Activated CD8-positive, alpha-beta T cell treated with anti-CD3 and anti-CD28 coated beads for 36 hours (primary cell): ENCODE measurements at regions not wholly inside any gene's neighbourhood (a gene's known extent, or its start where the extent isn't known, plus 50 kb on each side); places are given as distances from the start of the nearest gene placed in this dataset.

Experiments used
- ATAC-seq: fragments of 200-7000 bp; cut with Tn5 transposase; one replicate; pipeline ENCODE4 v1.10.0; 2021; ENCODE audit warnings: mild to moderate bottlenecking, moderate library complexity
- CTCF ChIA-PET: fragments of 350-600 bp; sonication (Branson Sonifier 250); formaldehyde crosslinking; loops from one replicate; lab custom pipeline; 2021; ENCODE audit warnings: antibody characterized with exemption; lab: Charles Lee
- POLR2A ChIA-PET: fragments of 350-600 bp; sonication (Branson Sonifier 250); formaldehyde crosslinking; loops from one replicate; lab custom pipeline; 2021; ENCODE audit warnings: antibody characterized with exemption; lab: Charles Lee
- DNase-seq: peaks from one replicate; pipeline ENCODE4 v3.0.0-alpha.2; 2020
- H3K27ac Mint-ChIP-seq: one replicate; pipeline ENCODE4 v1.8.0; 2021; ENCODE audit warnings: mild to moderate bottlenecking, mixed read lengths
- H3K27me3 Mint-ChIP-seq: one replicate; pipeline ENCODE4 v1.8.0; 2021; ENCODE audit warnings: mixed read lengths
- H3K36me3 Mint-ChIP-seq: one replicate; pipeline ENCODE4 v1.8.0; 2021; ENCODE audit warnings: low read depth, mixed read lengths
- H3K4me1 Mint-ChIP-seq: one replicate; pipeline ENCODE4 v1.8.0; 2021; ENCODE audit warnings: low read depth, mixed read lengths
- H3K4me3 Mint-ChIP-seq: one replicate; pipeline ENCODE4 v1.8.0; 2021; ENCODE audit warnings: mild to moderate bottlenecking, moderate library complexity, mixed read lengths
- H3K9me3 Mint-ChIP-seq: one replicate; pipeline ENCODE4 v1.8.0; 2021; ENCODE audit warnings: mixed read lengths
- CTCF ChIP-seq: fragments of 200-600 bp; IDR thresholded peaks from one replicate; pipeline ENCODE4 v1.8.0; 2022; ENCODE audit warnings: antibody characterized with exemption, mild to moderate bottlenecking
- intact Hi-C: fragments of 100-400 bp; cut with micrococcal nuclease; formaldehyde crosslinking; loops from one replicate; pipeline ENCODE4 v1.10.0; 2022

- H3K9me3 Mint-ChIP-seq, result no peaks in the 10 kb centered on the region
- no peak for TF ChIP-seq CTCF
These were observed 335.6 kb downstream of the GASK1B start for GRCh38 chr4:157837071-157837703.

GRCh38 chr4:157832596-157832995, 340.2 kb downstream of the GASK1B start:
- TF ChIP-seq CTCF, result no peak
- ATAC-seq (no peak), DNase-seq (no peak)
- Mint-ChIP-seq H3K36me3 (no peaks in the 10 kb centered on the region), H3K4me1 (no peaks in the 10 kb centered on the region), H3K27ac (no peak overlapping the region), H3K4me3 (no peak overlapping the region), H3K27me3 (no peaks in the 10 kb centered on the region), H3K9me3 (peaks cover 9% of the 10 kb centered on the region)
- intact Hi-C loops, result no loop called here
- POLR2A ChIA-PET, result no interaction called here
- CTCF ChIA-PET, result no interaction called here

More at GRCh38 chr4:157837071-157837703, 335.6 kb downstream of the GASK1B start:
- POLR2A ChIA-PET, result no interaction called here
- H3K27me3 Mint-ChIP-seq, result no peaks in the 10 kb centered on the region
- DNase-seq (no peak), ATAC-seq (no peak)
- no peak overlapping the region for H3K27ac Mint-ChIP-seq
- CTCF ChIA-PET, result no interaction called here
- H3K4me3 Mint-ChIP-seq, result no peak overlapping the region
- H3K36me3 Mint-ChIP-seq, result no peaks in the 10 kb centered on the region
- H3K4me1 Mint-ChIP-seq, result no peaks in the 10 kb centered on the region
- intact Hi-C loops, result no loop called here

GRCh38 chr4:157824021-157824420, 348.8 kb downstream of the GASK1B start:
- no peaks in the 10 kb centered on the region for H3K4me1 Mint-ChIP-seq
- no peak overlapping the region for H3K27ac Mint-ChIP-seq
- DNase-seq (no peak), ATAC-seq (no peak)
- no peaks in the 10 kb centered on the region for H3K27me3 Mint-ChIP-seq
- H3K4me3 Mint-ChIP-seq, result no peak overlapping the region
- ChIA-PET CTCF (no interaction called here), POLR2A (no interaction called here)
- H3K9me3 Mint-ChIP-seq, result peaks cover 7% of the 10 kb centered on the region
- no peaks in the 10 kb centered on the region for H3K36me3 Mint-ChIP-seq
- intact Hi-C loops, result no loop called here
- TF ChIP-seq CTCF, result no peak

GRCh38 chr4:157821814-157822213, 351.0 kb downstream of the GASK1B start:
- DNase-seq (no peak), ATAC-seq (no peak)
- Mint-ChIP-seq H3K27ac (no peak overlapping the region), H3K4me1 (no peaks in the 10 kb centered on the region), H3K4me3 (no peak overlapping the region), H3K9me3 (peaks cover 7% of the 10 kb centered on the region), H3K36me3 (no peaks in the 10 kb centered on the region), H3K27me3 (no peaks in the 10 kb centered on the region)
- intact Hi-C loops, result no loop called here
- CTCF ChIA-PET, result no interaction called here
- POLR2A ChIA-PET, result no interaction called here
- no peak for TF ChIP-seq CTCF

GRCh38 chr4:157819693-157820464, 352.9 kb downstream of the GASK1B start:
- ChIA-PET CTCF (no interaction called here), POLR2A (no interaction called here)
- Mint-ChIP-seq H3K36me3 (no peaks in the 10 kb centered on the region), H3K27me3 (no peaks in the 10 kb centered on the region), H3K9me3 (peaks cover 3% of the 10 kb centered on the region), H3K4me1 (no peaks in the 10 kb centered on the region), H3K27ac (no peak overlapping the region), H3K4me3 (no peak overlapping the region)
- TF ChIP-seq CTCF, result no peak
- ATAC-seq (no peak), DNase-seq (no peak)
- intact Hi-C loops, result no loop called here
